Natural killer cell (primary cell): ENCODE measurements at regions not wholly inside any gene's neighbourhood (a gene's known extent, or its start where the extent isn't known, plus 50 kb on each side); places are given as distances from the start of the nearest gene placed in this dataset.

Experiments used
- ATAC-seq, 3 donors: fragments of 150-1000 bp in 2 of 3; fragments of 200-7000 bp in 1 of 3; cut with Tn5 transposase; 1 replicate in 1 of 3; 2 replicates in 2 of 3; pipeline ENCODE4 v1.10.0; 2021; ENCODE audit warnings: mild to moderate bottlenecking in 2 of 3, moderate library complexity in 2 of 3
- DNase-seq, 2 donors: peaks; one replicate each; pipeline versions ENCODE4 v3.0.0 to v3.0.0-alpha.2; 2013 to 2021; ENCODE audit warnings: mixed read lengths in 1 of 2
- H3K27ac ChIP-seq: one replicate; pipeline ENCODE4 v1.5.1; 2013; ENCODE audit warnings: mild to moderate bottlenecking, low read length
- H3K27me3 ChIP-seq: one replicate; pipeline ENCODE4 v1.6.1; 2013; ENCODE audit warnings: low read length; ENCODE audit not compliant: control insufficient read depth, insufficient read depth
- H3K36me3 ChIP-seq: one replicate; pipeline ENCODE4 v1.6.1; 2013; ENCODE audit warnings: low read length; ENCODE audit not compliant: control insufficient read depth, insufficient read depth
- H3K4me1 ChIP-seq: one replicate; pipeline ENCODE4 v1.6.1; 2013; ENCODE audit warnings: low read length; ENCODE audit not compliant: control insufficient read depth, insufficient read depth
- H3K4me3 ChIP-seq: one replicate; pipeline ENCODE4 v1.5.1; 2013; ENCODE audit warnings: low read length
- H3K9me3 ChIP-seq: one replicate; pipeline ENCODE4 v1.6.1; 2013; ENCODE audit warnings: low read length; ENCODE audit not compliant: control insufficient read depth, insufficient read depth
- H3K27ac Mint-ChIP-seq, 2 donors: one replicate each; pipeline ENCODE4 v1.8.0; 2022; ENCODE audit warnings: mild to moderate bottlenecking in 2 of 2, mixed read lengths in 2 of 2, moderate library complexity in 1 of 2
- H3K27me3 Mint-ChIP-seq, 2 donors: one replicate each; pipeline ENCODE4 v1.8.0; 2022; ENCODE audit warnings: low read depth in 2 of 2, mixed read lengths in 2 of 2
- H3K36me3 Mint-ChIP-seq: one replicate; pipeline ENCODE4 v1.8.0; 2022; ENCODE audit warnings: mixed read lengths
- H3K4me1 Mint-ChIP-seq, 2 donors: one replicate each; pipeline ENCODE4 v1.8.0; 2022; ENCODE audit warnings: mixed read lengths in 2 of 2
- H3K4me3 Mint-ChIP-seq: one replicate; pipeline ENCODE4 v1.8.0; 2022; ENCODE audit warnings: mild to moderate bottlenecking, moderate library complexity, mixed read lengths
- H3K9me3 Mint-ChIP-seq, 2 donors: one replicate each; pipeline ENCODE4 v1.8.0; 2022; ENCODE audit warnings: mixed read lengths in 2 of 2
- CTCF ChIP-seq: fragments of 200-600 bp; IDR thresholded peaks from one replicate; pipeline ENCODE4 v1.8.0; 2022; ENCODE audit warnings: antibody characterized with exemption
- WGBS: methylation state at CpG from one replicate; pipeline ENCODE4 v1.1.7; 2013; ENCODE audit warnings: missing lambda C conversion rate; ENCODE audit not compliant: insufficient coverage; 5-methylcytosine and 5-hydroxymethylcytosine counted together
- intact Hi-C: fragments of 100-400 bp; cut with micrococcal nuclease; formaldehyde crosslinking; loops from one replicate; pipeline ENCODE4 v1.14.2; 2022

- H3K36me3 ChIP-seq: no peaks in the 10 kb centered on the region
- ATAC-seq (no peak), DNase-seq (no peak)
- TF ChIP-seq CTCF: no peak
- Mint-ChIP-seq H3K4me3 (no peak overlapping the region), H3K27ac (no peak overlapping the region), H3K27me3 (peaks cover 11 to 46% of the 10 kb centered on the region in 2 donors), H3K4me1 (peaks cover 0 to 6% of the 10 kb centered on the region in 2 donors), H3K9me3 (no peaks in the 10 kb centered on the region), H3K36me3 (no peaks in the 10 kb centered on the region)
- no peaks in the 10 kb centered on the region for H3K9me3 ChIP-seq
- intact Hi-C loops: no loop called here
- H3K27ac ChIP-seq: no peak overlapping the region
- 92% methylated on average over 3 of the region's 3 CpGs for WGBS
- H3K4me3 ChIP-seq: no peak overlapping the region
- H3K27me3 ChIP-seq: peaks cover 5% of the 10 kb centered on the region
- H3K4me1 ChIP-seq: no peaks in the 10 kb centered on the region
These were observed 116.4 kb upstream of the PRNP start for GRCh38 chr20:4569865-4570264.

- Histone ChIP-seq H3K27ac (no peak overlapping the region), H3K9me3 (no peaks in the 10 kb centered on the region), H3K4me1 (no peaks in the 10 kb centered on the region), H3K4me3 (no peak overlapping the region), H3K27me3 (peaks cover 5% of the 10 kb centered on the region), H3K36me3 (no peaks in the 10 kb centered on the region)
- DNase-seq (no peak), ATAC-seq (no peak)
- 75% methylated on average over 1 of the region's 2 CpGs for WGBS
- Mint-ChIP-seq H3K27me3 (peaks cover 16 to 52% of the 10 kb centered on the region in 2 donors), H3K36me3 (no peaks in the 10 kb centered on the region), H3K9me3 (no peaks in the 10 kb centered on the region), H3K4me1 (peaks cover 0 to 5% of the 10 kb centered on the region in 2 donors), H3K4me3 (no peak overlapping the region), H3K27ac (no peak overlapping the region)
- no peak for TF ChIP-seq CTCF
- intact Hi-C loops: no loop called here
These were observed 117.2 kb upstream of the PRNP start for GRCh38 chr20:4569092-4569491.

GRCh38 chr20:4568361-4568959 is 117.8 kb upstream of the PRNP start:
- Mint-ChIP-seq H3K4me1 (no peaks in the 10 kb centered on the region), H3K4me3 (no peak overlapping the region), H3K36me3 (no peaks in the 10 kb centered on the region), H3K9me3 (no peaks in the 10 kb centered on the region), H3K27me3 (peaks cover 14 to 51% of the 10 kb centered on the region in 2 donors), H3K27ac (no peak overlapping the region)
- WGBS: 35% methylated on average over 3 of the region's 4 CpGs
- Histone ChIP-seq H3K27ac (no peak overlapping the region), H3K9me3 (no peaks in the 10 kb centered on the region), H3K4me1 (no peaks in the 10 kb centered on the region), H3K36me3 (no peaks in the 10 kb centered on the region), H3K4me3 (no peak overlapping the region), H3K27me3 (peaks cover 5% of the 10 kb centered on the region)
- DNase-seq: no peak
- TF ChIP-seq CTCF: no peak
- intact Hi-C loops: no loop called here
- ATAC-seq: no peak

- Histone ChIP-seq H3K27me3 (peaks cover 7% of the 10 kb centered on the region), H3K36me3 (no peaks in the 10 kb centered on the region), H3K4me1 (no peaks in the 10 kb centered on the region), H3K27ac (no peak overlapping the region), H3K9me3 (no peaks in the 10 kb centered on the region), H3K4me3 (no peak overlapping the region)
- WGBS: 30% methylated on average over 1 of the region's 2 CpGs
- DNase-seq: no peak
- H3K27ac Mint-ChIP-seq: no peak overlapping the region
- no peaks in the 10 kb centered on the region for H3K4me1 Mint-ChIP-seq
- TF ChIP-seq CTCF: no peak
- H3K36me3 Mint-ChIP-seq: no peaks in the 10 kb centered on the region
- ATAC-seq: no peak
- H3K4me3 Mint-ChIP-seq: no peak overlapping the region
- H3K27me3 Mint-ChIP-seq: peaks cover 14 to 56% of the 10 kb centered on the region in 2 donors
- intact Hi-C loops: no loop called here
- no peaks in the 10 kb centered on the region for H3K9me3 Mint-ChIP-seq
These were observed 119.1 kb upstream of the PRNP start for GRCh38 chr20:4567170-4567569.
